SK-N-SH treated with all-trans-retinoic acid at 6 μM for 48 hours (cell line): ENCODE measurements at regions not wholly inside any gene's neighbourhood (a gene's known extent, or its start where the extent isn't known, plus 50 kb on each side); places are given as distances from the start of the nearest gene placed in this dataset.

Source experiments
- ATAC-seq: fragments of 200-7000 bp; cut with Tn5 transposase; 3 replicates; pipeline ENCODE4 v1.9.1; 2020; ENCODE audit warnings: mild to moderate bottlenecking, moderate library complexity
- ARNTL ChIP-seq: fragments of 450-650 bp; formaldehyde crosslinking; IDR thresholded peaks from 2 replicates; pipeline ENCODE4 v1.5.0; 2020; ENCODE audit warnings: low read depth, mild to moderate bottlenecking, moderate library complexity, borderline replicate concordance
- BACH2 ChIP-seq: fragments of 250-450 bp; sonication (Bioruptor Pico); IDR thresholded peaks from 2 replicates; pipeline ENCODE4 v1.9.0; 2021; ENCODE audit warnings: mild to moderate bottlenecking, borderline replicate concordance
- CSDC2 ChIP-seq: fragments of 250-450 bp; sonication (Bioruptor Pico); IDR thresholded peaks from 2 replicates; pipeline ENCODE4 v1.5.0; 2020; ENCODE audit warnings: mild to moderate bottlenecking, moderate library complexity
- ESRRG ChIP-seq: fragments of 250-450 bp; sonication (Bioruptor Pico); IDR thresholded peaks from 2 replicates; pipeline ENCODE4 v1.6.1; 2021; ENCODE audit warnings: mild to moderate bottlenecking
- GLIS3 ChIP-seq: fragments of 250-450 bp; sonication (Bioruptor Pico); IDR thresholded peaks from 2 replicates; pipeline ENCODE4 v1.5.0; 2020; ENCODE audit warnings: mild to moderate bottlenecking, moderate library complexity
- ISL1 ChIP-seq: fragments of 250-450 bp; sonication (Bioruptor Pico); IDR thresholded peaks from 2 replicates; pipeline ENCODE4 v2.1.2; 2022; ENCODE audit warnings: mild to moderate bottlenecking, moderate library complexity
- OSR1 ChIP-seq: fragments of 250-450 bp; sonication (Bioruptor Pico); IDR thresholded peaks from 2 replicates; pipeline ENCODE4 v1.8.0; 2022; ENCODE audit warnings: moderate library complexity, mild to moderate bottlenecking, inconsistent platforms
- RARB ChIP-seq: fragments of 250-450 bp; sonication (Bioruptor Pico); IDR thresholded peaks from 2 replicates; pipeline ENCODE4 v1.8.0; 2021; ENCODE audit warnings: mild to moderate bottlenecking, moderate library complexity
- SNAI2 ChIP-seq: fragments of 250-450 bp; sonication (Bioruptor Pico); IDR thresholded peaks from 2 replicates; pipeline ENCODE4 v1.5.0; 2020; ENCODE audit warnings: mild to moderate bottlenecking, moderate library complexity
- TCF4 ChIP-seq: fragments of 250-450 bp; sonication (Bioruptor Pico); IDR thresholded peaks from 2 replicates; pipeline ENCODE4 v1.8.0; 2021; ENCODE audit warnings: mild to moderate bottlenecking, moderate library complexity, borderline replicate concordance
- TOX ChIP-seq: fragments of 250-450 bp; sonication (Bioruptor Pico); IDR thresholded peaks from 2 replicates; pipeline ENCODE4 v1.8.0; 2021; ENCODE audit warnings: mild to moderate bottlenecking, moderate library complexity, borderline replicate concordance
- ZC3H10 ChIP-seq: fragments of 250-450 bp; sonication (Bioruptor Pico); IDR thresholded peaks from 2 replicates; pipeline ENCODE4 v1.5.1; 2021; ENCODE audit warnings: mild to moderate bottlenecking, moderate library complexity
- ZFP3 ChIP-seq: fragments of 250-450 bp; sonication (Bioruptor Pico); IDR thresholded peaks from 2 replicates; pipeline ENCODE4 v1.5.0; 2020; ENCODE audit warnings: mild to moderate bottlenecking, moderate library complexity
- ZFP30 ChIP-seq: fragments of 450-650 bp; formaldehyde crosslinking; IDR thresholded peaks from 2 replicates; pipeline ENCODE4 v1.5.0; 2022; ENCODE audit warnings: mild to moderate bottlenecking, moderate library complexity
- ZNF565 ChIP-seq: fragments of 450-650 bp; formaldehyde crosslinking; conservative IDR thresholded peaks from 2 replicates; pipeline ENCODE4 v1.5.0; 2020; ENCODE audit warnings: low read depth, mild to moderate bottlenecking, moderate library complexity
- ZNF70 ChIP-seq: fragments of 450-650 bp; formaldehyde crosslinking; IDR thresholded peaks from 2 replicates; pipeline ENCODE4 v1.5.0; 2020; ENCODE audit warnings: mild to moderate bottlenecking, moderate library complexity
- ZNF8 ChIP-seq: fragments of 450-650 bp; formaldehyde crosslinking; IDR thresholded peaks from 2 replicates; pipeline ENCODE4 v1.5.0; 2020; ENCODE audit warnings: mild to moderate bottlenecking, moderate library complexity
- TF ChIP-seq, protein P1 (sequence below): fragments of 250-450 bp; sonication (Bioruptor Pico); IDR thresholded peaks from 2 replicates; pipeline ENCODE4 v1.5.0; 2020; ENCODE audit warnings: mild to moderate bottlenecking, moderate library complexity
- TF ChIP-seq, protein P2 (sequence below): fragments of 250-450 bp; sonication (Bioruptor Pico); IDR thresholded peaks from 2 replicates; pipeline ENCODE4 v1.8.0; 2020; ENCODE audit warnings: mild to moderate bottlenecking, moderate library complexity, borderline replicate concordance

DNA sequence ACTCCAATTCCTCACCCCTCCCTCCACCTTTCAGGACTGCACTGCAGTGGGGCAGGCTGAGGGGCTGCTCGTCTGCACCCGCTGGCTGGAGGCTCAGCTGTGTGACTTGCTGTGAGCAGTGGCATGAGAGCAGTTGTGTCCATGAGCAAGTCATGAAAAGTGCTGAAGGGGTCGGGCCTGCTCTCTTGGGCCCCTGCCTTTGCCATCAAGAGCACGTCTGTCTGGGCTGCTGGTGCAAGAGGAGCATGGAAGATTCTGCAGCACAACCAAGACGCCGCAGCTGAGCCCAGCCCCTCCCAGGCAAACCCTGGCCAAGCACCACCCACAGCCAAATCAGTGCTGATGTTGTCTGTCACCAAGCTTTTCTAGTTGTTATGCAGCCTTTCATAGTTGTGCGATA lies 284.3 kb downstream of the TCERG1L start:
- TF ChIP-seq, protein P1, sequence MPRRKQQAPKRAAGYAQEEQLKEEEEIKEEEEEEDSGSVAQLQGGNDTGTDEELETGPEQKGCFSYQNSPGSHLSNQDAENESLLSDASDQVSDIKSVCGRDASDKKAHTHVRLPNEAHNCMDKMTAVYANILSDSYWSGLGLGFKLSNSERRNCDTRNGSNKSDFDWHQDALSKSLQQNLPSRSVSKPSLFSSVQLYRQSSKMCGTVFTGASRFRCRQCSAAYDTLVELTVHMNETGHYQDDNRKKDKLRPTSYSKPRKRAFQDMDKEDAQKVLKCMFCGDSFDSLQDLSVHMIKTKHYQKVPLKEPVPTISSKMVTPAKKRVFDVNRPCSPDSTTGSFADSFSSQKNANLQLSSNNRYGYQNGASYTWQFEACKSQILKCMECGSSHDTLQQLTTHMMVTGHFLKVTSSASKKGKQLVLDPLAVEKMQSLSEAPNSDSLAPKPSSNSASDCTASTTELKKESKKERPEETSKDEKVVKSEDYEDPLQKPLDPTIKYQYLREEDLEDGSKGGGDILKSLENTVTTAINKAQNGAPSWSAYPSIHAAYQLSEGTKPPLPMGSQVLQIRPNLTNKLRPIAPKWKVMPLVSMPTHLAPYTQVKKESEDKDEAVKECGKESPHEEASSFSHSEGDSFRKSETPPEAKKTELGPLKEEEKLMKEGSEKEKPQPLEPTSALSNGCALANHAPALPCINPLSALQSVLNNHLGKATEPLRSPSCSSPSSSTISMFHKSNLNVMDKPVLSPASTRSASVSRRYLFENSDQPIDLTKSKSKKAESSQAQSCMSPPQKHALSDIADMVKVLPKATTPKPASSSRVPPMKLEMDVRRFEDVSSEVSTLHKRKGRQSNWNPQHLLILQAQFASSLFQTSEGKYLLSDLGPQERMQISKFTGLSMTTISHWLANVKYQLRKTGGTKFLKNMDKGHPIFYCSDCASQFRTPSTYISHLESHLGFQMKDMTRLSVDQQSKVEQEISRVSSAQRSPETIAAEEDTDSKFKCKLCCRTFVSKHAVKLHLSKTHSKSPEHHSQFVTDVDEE (CRISPR knock-in tag): no peak
- TF ChIP-seq ZNF565 (CRISPR knock-in tag) (no peak), ISL1 (CRISPR knock-in tag) (no peak), TCF4 (CRISPR knock-in tag) (no peak), ARNTL (CRISPR knock-in tag) (no peak), OSR1 (no peak), ZFP3 (CRISPR knock-in tag) (no peak), GLIS3 (no peak), TOX (CRISPR knock-in tag) (no peak), CSDC2 (no peak), SNAI2 (CRISPR knock-in tag) (no peak), ZC3H10 (CRISPR knock-in tag) (no peak), ZFP30 (no peak), ZNF8 (CRISPR knock-in tag) (no peak), BACH2 (CRISPR knock-in tag) (no peak), ESRRG (CRISPR knock-in tag) (no peak), RARB (CRISPR knock-in tag) (no peak), ZNF70 (CRISPR knock-in tag) (no peak)
- TF ChIP-seq, protein P2, sequence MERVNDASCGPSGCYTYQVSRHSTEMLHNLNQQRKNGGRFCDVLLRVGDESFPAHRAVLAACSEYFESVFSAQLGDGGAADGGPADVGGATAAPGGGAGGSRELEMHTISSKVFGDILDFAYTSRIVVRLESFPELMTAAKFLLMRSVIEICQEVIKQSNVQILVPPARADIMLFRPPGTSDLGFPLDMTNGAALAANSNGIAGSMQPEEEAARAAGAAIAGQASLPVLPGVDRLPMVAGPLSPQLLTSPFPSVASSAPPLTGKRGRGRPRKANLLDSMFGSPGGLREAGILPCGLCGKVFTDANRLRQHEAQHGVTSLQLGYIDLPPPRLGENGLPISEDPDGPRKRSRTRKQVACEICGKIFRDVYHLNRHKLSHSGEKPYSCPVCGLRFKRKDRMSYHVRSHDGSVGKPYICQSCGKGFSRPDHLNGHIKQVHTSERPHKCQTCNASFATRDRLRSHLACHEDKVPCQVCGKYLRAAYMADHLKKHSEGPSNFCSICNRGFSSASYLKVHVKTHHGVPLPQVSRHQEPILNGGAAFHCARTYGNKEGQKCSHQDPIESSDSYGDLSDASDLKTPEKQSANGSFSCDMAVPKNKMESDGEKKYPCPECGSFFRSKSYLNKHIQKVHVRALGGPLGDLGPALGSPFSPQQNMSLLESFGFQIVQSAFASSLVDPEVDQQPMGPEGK (CRISPR knock-in tag): no peak
- ATAC-seq: no peak

DNA sequence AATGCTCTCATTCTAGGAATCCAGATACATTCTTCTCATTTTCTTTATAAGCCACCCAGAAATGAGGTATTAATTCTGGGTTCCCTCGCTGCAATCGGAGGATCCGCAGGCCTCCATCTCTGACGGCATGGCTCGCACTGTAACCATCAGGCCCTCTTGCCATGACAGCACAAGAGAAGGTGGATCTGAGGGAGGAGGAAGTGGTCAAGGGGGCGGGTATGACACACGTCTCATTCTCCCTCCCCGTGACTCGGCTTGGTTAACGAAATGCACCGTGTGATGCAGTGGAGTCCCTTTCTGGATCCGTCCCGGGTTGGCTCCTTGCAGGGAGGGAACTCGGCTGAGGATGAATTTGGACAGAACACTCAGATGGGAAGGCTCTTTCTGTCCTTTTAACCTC lies 280.2 kb downstream of the TCERG1L start:
- TF ChIP-seq ZFP3 (CRISPR knock-in tag) (no peak), BACH2 (CRISPR knock-in tag) (no peak), TCF4 (CRISPR knock-in tag) (no peak), CSDC2 (no peak), ZNF70 (CRISPR knock-in tag) (no peak)
- no peak for ATAC-seq

DNA sequence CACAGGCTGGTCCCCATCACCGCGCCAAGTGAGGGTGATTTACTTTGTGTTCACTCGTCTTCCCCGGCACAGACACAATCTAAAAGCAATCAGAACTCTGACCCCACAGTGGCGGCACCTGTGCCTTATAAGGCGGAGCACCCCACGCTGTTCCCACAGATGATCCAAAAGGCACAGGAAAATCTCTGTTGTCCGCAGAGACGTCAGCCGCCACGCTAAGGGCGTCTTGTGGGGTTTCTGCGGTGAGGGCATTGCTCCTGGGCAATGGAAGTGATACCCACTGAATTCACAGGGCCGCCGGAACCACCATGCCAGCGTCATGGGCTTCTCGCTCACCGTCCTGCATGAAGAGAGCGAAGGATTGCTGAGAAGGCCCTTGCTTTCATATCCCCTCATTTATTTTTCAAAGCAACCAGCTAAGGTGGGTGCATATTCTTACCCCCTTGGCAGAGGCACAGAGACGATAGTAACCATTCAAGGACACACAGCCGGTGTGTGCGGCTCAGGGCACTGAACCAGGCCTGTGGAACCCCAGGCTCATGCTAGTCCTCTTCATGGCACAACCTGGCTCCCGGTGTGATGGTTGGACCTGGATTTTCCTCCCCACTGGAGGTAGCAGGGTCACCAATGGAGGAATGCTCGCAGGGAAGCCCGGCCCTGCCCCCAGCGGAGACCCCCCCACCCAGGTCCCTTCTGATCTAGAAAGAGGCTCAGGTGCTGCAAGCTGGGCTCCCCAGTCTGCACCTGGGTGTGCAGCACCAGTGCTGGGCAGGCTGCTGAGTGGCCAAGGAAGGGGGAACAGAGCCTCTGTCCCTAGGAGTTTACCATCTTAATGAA lies 279.0 kb downstream of the TCERG1L start:
- ATAC-seq: no peak
- TF ChIP-seq TOX (CRISPR knock-in tag) (no peak), BACH2 (CRISPR knock-in tag) (no peak), ZFP3 (CRISPR knock-in tag) (no peak)

DNA sequence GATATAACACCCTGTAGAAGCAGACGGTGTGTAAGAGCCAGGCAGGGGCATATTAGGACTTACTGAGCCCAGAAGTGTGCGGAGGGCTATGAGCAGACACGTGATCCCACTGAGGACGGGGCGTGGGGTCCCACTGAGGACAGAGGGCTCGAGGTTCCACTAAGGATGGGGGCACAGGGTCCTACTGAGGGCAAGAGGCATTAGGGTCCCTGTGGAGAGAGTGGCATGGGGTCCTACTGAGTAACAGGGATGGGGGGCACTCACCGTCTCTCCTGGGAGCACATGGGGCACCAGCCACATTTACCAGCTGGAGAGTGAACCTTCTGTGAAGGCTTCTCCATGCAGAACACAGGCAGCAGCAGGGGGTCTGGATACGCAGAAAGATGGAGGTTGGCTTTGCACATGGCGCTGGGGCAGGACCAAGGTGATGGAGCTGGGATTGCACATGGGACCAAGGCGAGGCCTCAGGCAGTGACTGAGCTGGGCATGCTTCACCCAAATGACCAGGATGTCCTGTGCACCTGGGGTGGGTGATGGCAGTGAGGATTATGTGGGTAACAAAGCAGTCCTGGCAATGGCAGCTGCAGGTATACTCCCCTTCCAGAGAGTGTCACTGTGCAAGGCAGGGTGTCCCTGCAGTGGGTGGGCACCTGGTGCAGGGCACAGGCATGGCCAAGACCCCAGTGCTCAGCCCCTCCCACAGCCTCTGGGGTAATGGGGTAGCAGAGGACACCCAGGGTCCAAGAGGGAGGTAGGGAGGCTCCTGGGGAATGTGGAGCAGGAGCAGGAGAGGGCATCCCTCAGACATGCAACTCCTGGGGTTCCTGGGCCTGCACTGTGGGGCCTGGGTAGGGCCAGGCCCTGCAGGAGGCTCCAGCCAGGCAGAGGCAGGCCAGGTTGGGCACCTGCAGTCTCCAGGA lies 278.1 kb downstream of the TCERG1L start:
- ATAC-seq: no peak
- TF ChIP-seq, protein P2 (CRISPR knock-in tag): no peak
